Osteocyte (in vitro differentiated cells): ENCODE measurements at regions not wholly inside any gene's neighbourhood (a gene's known extent, or its start where the extent isn't known, plus 50 kb on each side); places are given as distances from the start of the nearest gene placed in this dataset.
A peak's percentile ranks its signal among the peaks of the same experiment; 100 is the strongest.

ENCODE experiments used
- DNase-seq: peaks from one replicate; pipeline ENCODE4 v3.0.0; 2021; ENCODE audit warnings: mixed read lengths; ENCODE audit not compliant: unreplicated experiment; ENCODE audit errors: extremely low spot score
- H3K27ac Mint-ChIP-seq: one replicate; pipeline ENCODE4 v1.8.0; 2021; ENCODE audit warnings: mild to moderate bottlenecking, mixed read lengths; ENCODE audit not compliant: unreplicated experiment
- H3K27me3 Mint-ChIP-seq: one replicate; pipeline ENCODE4 v1.8.0; 2021; ENCODE audit warnings: mixed read lengths; ENCODE audit not compliant: unreplicated experiment
- H3K36me3 Mint-ChIP-seq: one replicate; pipeline ENCODE4 v1.8.0; 2021; ENCODE audit warnings: mixed read lengths; ENCODE audit not compliant: unreplicated experiment
- H3K4me1 Mint-ChIP-seq: one replicate; pipeline ENCODE4 v1.8.0; 2021; ENCODE audit warnings: mixed read lengths; ENCODE audit not compliant: unreplicated experiment
- H3K4me3 Mint-ChIP-seq: one replicate; pipeline ENCODE4 v1.8.0; 2021; ENCODE audit warnings: mild to moderate bottlenecking, moderate library complexity, mixed read lengths; ENCODE audit not compliant: unreplicated experiment
- H3K9me3 Mint-ChIP-seq: one replicate; pipeline ENCODE4 v1.8.0; 2021; ENCODE audit warnings: mixed read lengths; ENCODE audit not compliant: unreplicated experiment
- CTCF ChIP-seq: fragments of 200-600 bp; sonication (generic); IDR thresholded peaks from 2 replicates; pipeline ENCODE4 v1.5.0; 2021; ENCODE audit warnings: antibody characterized with exemption, mild to moderate bottlenecking, moderate library complexity

- no peak for DNase-seq
- Mint-ChIP-seq H3K4me3 (no peak overlapping the region), H3K9me3 (no peaks in the 10 kb centered on the region), H3K36me3 (no peaks in the 10 kb centered on the region), H3K4me1 (no peaks in the 10 kb centered on the region), H3K27me3 (no peaks in the 10 kb centered on the region), H3K27ac (no peak overlapping the region)
- TF ChIP-seq CTCF: no peak
These were observed 334.9 kb downstream of the C12orf75 start for GRCh38 chr12:105665366-105665765.

DNA sequence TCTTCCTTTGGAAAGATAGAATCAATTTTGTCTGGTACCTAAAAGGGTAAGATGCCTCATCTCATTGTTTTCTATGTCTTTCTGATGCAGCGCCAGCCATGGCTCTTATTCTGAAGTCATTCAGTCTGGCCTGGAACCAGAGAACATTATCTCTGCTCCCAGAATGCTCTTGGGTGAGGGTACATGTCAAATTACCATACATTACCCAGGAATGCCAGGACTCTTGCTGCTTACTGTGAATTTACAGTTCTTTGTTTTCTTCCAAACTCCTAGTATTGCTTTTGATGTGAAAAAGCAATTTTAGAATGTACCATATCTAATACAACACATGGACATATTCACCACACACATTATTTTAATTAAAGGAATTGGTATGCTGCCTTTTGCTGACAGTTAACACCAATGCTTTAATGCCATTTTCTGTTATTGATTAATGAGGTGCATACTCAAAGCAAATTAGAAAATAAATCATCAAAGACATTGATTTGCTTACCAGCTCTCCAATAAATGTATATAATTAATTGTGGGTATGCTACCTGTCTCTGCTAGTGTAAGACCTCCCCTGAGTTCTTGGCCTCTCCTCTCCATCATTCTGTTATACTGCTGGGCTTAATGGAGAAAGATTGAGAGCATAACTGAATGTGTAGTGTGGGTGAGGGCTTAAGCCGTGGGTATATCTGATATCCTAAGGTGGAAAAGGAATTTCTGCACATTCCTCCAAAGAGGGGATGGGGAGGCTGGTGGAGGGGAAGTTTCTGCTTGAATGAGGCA, 337.7 kb downstream of the C12orf75 start:
- Mint-ChIP-seq H3K9me3 (no peaks in the 10 kb centered on the region), H3K36me3 (no peaks in the 10 kb centered on the region), H3K4me3 (no peak overlapping the region), H3K27me3 (no peaks in the 10 kb centered on the region), H3K27ac (no peak overlapping the region), H3K4me1 (peaks cover 19% of the 10 kb centered on the region)
- no peak for TF ChIP-seq CTCF
- no peak for DNase-seq

GRCh38 chr12:105670672-105671071, 340.2 kb downstream of the C12orf75 start:
- TF ChIP-seq CTCF: no peak
- H3K27ac Mint-ChIP-seq: no peak overlapping the region
- H3K36me3 Mint-ChIP-seq: no peaks in the 10 kb centered on the region
- H3K27me3 Mint-ChIP-seq: no peaks in the 10 kb centered on the region
- no peak overlapping the region for H3K4me3 Mint-ChIP-seq
- peaks cover 4% of the 10 kb centered on the region for H3K9me3 Mint-ChIP-seq
- DNase-seq: no peak
- peaks cover 28% of the 10 kb centered on the region for H3K4me1 Mint-ChIP-seq

GRCh38 chr12:105671720-105672119, 341.2 kb downstream of the C12orf75 start:
- DNase-seq: no peak
- no peaks in the 10 kb centered on the region for H3K27me3 Mint-ChIP-seq
- peaks cover 4% of the 10 kb centered on the region for H3K9me3 Mint-ChIP-seq
- no peak overlapping the region for H3K4me3 Mint-ChIP-seq
- H3K4me1 Mint-ChIP-seq: peaks cover 28% of the 10 kb centered on the region
- no peaks in the 10 kb centered on the region for H3K36me3 Mint-ChIP-seq
- no peak for TF ChIP-seq CTCF
- H3K27ac Mint-ChIP-seq: peak overlapping the region; percentile 19

- Mint-ChIP-seq H3K36me3 (no peaks in the 10 kb centered on the region), H3K4me1 (peaks cover 28% of the 10 kb centered on the region), H3K4me3 (no peak overlapping the region), H3K9me3 (peaks cover 4% of the 10 kb centered on the region), H3K27ac (peak overlapping the region; percentile 19), H3K27me3 (no peaks in the 10 kb centered on the region)
- no peak for DNase-seq
- no peak for TF ChIP-seq CTCF
These were observed 341.9 kb downstream of the C12orf75 start for GRCh38 chr12:105672121-105672975.
